ENCODE measurements at regions not wholly inside any gene's neighbourhood (a gene's known extent, or its start where the extent isn't known, plus 50 kb on each side); places are given as distances from the start of the nearest gene placed in this dataset.
"Not testable (repeated sequence)": the region's sequence is repeated elsewhere in the genome, so short reads cannot be mapped to it uniquely, and the experiment has no call there.

DNA sequence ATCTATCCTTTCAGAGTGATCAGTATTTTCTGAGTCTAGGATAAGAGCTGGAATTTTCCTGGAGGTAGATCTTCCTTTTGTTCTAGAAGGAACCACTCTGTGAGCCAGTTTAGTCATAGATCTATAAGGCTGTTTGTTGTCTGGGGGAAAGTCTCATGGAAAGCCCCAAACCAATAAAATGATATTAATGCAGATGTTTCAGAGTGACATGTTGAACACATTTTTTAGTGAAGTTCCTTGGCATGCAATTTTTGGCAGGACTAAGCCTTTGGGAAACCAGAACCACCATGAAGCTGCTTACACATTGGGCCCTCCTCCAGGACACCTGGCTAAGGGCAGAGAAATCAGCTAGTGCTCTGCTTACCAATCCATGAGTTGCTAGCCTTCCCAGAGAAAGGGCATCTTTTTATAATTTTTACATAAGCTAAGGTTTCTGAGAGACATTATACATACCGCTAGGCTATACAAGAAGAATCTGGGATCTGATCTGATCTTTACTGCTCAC is 101.5 kb upstream of the PCED1B start:
- intact Hi-C loops (cut with DNase I): no loop called here
- DNase-seq: no peak

DNA sequence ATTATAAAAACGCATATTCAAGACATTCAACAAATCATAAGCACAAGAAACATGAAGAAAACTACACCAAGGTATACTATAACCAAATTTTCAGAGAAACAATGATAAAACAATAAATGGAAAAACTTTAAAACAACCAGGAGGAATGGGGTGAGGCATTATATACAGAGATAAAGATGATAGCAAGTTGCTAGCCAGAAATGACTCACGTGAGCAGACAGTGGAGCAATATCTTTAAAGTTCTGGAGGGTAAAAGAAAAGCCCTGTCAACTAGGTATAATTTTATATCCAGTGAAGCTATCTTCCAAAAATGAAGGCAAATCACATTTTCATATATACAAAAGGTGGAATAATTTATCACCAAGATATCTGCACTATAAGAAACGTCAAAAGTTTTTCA is 97.8 kb upstream of the PCED1B start:
- no peak for DNase-seq
- intact Hi-C loops (cut with DNase I): no loop called here

DNA sequence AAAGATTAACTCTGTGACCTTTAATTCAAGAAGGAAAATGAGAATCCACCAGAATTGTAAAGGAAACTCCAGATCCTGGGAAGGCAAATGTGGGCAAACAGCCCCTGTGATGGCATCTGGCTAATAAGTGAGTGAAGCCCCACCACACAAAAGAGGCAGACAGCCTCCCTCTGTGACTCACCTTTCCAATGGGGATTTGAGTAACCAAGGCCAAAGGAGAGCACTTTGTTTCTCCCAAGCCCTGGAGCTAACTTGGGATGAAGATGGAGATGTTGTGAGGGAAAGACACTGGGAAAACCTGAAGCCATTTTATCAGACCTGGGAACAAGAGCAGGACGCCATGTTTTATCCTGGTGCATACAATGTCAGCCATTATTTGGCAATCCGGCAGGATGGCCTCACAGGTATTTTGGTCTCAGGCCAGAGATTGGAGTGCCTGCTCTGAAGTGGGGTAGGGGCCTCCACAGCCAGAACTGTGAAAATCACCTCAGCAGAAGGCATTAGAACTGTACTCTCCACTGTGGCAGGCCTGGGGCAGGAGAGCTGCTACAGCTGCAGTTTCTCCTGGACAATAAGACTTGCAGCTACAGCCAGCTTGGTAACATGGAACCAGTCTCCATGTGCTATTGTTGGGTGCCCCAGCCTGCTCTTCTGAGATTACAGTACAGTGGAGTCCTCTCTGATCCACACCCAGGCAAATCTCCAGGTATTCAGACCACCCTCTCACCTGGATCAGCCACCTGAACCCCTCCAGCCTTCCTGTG is 96.6 kb upstream of the PCED1B start:
- DNase-seq: no peak
- intact Hi-C loops (cut with DNase I): no loop called here

DNA sequence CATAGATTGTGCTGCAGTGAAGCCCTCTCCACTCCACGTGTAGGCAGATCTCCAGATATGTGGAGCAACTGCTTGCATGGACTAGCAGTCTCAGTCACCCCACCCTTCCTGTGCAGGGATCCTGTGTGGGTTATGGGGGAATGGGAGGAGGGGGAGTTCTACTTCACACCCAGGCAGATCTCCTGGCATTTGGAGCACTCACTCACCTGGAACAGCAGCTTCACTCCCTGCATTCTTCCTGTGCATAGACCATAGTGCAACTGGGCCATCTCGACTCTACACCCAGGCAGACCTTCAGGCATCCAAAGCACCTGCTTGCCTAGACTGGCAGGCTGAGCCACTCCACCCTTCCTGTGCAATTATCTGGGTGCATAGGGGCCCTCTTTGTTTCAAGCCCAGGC is 96.0 kb upstream of the PCED1B start:
- DNase-seq: no peak
- intact Hi-C loops (cut with DNase I): no loop called here

DNA sequence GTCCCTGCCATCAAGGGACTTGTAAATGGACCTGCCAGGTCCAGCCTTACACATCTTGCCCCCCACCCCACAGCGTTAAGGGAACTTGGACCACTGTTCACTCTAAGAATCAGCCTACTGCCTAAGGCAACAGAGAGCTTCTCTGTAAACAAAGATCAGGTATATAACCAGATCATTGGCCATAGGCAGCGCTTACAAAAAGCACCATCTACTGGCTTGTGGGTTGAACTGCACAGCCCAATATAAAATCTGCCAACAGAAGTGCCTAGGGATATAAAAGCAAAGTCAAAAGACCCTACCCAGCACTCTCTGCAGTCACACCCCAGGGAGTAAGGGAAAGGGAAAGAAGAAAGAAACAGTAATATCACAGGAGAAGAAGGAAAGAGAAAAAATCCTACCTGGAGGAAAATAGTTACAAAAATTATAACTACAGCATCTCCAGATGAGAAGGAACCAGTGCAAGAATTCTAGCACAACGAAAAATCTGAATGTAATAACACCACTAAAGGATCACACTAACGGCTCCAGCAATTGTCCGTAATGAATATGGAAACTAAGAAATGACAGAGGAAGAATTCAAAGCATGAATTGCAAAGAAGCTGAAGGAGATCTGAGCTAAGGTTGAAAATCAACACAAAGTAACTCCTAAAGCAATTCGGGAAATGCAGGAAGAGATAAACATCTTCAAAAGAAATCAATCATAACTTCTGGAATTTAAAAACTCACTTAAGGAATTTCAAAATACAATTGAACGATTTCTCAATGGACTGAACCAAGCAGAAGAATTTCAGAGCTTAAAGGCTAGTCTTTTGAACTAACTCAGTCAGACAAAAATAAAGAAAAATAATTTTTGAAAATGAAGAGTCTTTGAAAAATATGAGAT is 95.2 kb upstream of the PCED1B start:
- intact Hi-C loops (cut with DNase I): no loop called here
- DNase-seq: peak in 1 of 10 donors; percentile 12

DNA sequence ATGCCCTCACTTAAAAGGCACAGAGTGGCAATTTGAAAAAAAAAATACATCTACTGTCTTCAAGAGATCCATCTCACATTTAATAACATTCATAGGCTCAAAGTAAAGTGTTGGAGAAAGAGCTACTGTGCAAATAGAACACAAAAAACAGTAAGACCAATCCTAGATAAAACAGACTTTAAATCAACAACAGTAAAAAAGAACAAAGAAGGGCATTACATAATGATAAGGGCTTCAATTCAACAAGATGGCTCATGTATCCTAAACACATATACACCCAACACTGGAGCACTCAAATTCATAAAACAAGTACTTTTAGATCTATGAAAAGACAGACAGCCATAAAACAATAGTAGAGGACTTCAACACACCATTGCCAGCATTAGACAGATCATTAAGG is 93.6 kb upstream of the PCED1B start:
- no peak for DNase-seq
- intact Hi-C loops (cut with DNase I): no loop called here

DNA sequence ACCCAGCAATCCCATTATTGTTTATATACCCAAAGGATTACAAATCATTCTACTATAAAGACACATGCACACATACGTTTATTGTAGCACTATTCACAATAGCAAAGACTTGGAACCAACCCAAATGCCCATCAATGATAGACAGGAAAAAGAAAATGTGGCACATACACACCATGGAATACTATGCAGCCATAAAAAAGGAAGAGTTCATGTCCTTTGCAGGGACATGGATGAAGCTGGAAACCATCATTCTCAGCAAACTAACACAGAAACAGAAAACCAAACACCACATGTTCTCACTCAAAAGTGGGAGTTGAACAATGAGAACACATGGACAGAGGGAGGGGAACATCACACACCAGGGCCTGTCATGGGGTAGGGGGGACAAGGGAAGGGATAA is 91.3 kb upstream of the PCED1B start:
- DNase-seq; intact Hi-C loops (cut with DNase I): not testable (repeated sequence)

DNA sequence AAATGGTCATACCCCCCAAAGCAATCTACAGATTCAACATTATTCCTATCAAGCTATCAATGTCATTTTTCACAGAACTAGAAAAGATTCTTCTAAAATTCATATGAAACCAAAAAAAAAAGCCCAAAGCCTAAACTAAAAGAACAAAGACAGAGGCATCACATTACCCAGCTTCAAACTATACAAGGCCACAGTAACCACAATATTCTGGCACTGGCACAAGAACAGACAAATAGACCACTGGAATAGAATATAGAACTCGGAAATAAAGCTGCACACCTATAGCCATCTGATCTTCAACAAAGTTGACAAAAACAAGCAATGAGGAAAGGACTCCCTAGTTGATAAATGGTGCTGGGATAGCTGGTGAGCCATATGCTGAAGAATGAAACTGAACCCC is 89.2 kb upstream of the PCED1B start:
- intact Hi-C loops (cut with DNase I): no loop called here
- DNase-seq: no peak

DNA sequence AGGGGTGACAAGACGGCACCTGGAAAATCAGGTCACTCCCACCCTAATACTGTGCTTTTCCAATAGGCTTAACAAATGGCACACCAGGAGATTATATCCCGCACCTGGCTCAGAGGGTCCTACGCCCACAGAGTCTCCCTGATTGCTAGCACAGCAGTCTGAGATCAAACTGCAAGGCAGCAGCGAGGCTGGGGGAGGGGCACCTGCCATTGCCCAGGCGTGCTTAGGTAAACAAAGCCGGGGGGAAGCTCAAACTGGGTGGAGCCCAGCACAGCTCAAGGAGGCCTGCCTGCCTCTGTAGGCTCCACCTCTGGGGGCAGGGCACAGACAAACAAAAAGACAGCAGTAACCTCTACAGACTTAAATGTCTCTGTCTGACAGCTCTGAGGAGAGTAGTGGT is 87.4 kb upstream of the PCED1B start:
- DNase-seq; intact Hi-C loops (cut with DNase I): not testable (repeated sequence)

DNA sequence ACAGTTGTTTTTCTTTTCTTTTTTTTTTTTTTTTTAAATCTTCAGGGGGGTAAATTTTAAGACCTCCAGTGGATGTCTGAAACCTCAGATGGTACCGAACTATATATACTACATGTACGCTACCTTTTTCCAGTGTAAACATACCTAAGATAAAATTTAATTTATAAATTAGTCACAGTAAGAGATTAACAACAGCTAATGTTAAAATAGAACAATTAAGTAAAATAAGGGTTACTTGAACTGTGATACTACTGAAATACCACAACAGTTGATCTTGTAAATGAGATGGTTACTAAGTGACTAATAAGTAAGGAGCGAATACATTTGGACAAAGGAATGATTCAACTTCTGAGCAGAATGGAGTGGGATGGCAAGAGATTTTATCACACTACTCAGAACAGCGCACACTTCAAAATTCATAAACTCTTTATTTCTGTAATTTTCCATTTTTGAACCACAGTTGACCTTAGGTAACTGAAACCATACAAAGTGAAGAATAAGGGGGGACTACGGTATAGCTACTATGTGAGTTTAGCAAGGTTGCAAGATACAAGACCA is 80.5 kb upstream of the PCED1B start:
- no peak for DNase-seq
- intact Hi-C loops (cut with DNase I): no loop called here

DNA sequence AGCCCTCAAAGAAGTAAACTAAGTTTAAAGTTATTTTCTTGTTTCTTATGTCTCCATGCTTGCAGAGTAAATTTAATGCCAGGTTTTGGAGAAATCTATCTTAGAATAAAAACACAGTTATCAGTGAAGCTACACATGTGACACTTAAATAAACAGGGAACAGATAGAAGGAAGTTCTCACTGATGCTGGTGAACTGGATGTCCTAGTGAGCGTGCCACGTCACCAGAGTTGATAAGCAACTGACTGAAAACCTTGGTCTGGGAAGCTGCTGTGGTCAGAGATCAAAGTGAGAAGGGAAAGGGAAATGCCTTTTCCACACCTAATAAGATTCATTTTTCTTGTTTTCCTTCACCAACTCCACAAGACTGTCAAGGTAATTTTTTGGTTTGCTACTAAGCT is 74.8 kb upstream of the PCED1B start:
- intact Hi-C loops (cut with DNase I): no loop called here
- DNase-seq: no peak

DNA sequence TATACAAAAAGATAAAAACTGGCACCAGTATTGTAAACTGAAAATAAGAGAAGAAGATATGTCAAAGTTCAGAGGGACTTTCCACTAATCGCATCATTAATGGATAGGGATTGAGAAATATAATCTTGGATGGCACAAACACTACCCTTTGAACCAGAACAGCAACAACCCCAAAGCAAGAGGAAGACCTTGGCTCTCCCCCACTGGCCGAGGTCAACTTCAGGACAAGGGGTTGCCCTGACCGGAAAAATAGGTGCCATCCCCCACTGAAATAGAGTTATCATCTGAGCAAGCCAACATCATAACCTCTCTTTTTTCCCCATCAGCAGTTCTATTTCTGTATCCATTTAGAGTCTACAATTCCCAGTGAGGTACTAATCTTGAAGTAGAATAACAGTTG is 72.4 kb upstream of the PCED1B start:
- intact Hi-C loops (cut with DNase I): no loop called here
- DNase-seq: no peak

DNA sequence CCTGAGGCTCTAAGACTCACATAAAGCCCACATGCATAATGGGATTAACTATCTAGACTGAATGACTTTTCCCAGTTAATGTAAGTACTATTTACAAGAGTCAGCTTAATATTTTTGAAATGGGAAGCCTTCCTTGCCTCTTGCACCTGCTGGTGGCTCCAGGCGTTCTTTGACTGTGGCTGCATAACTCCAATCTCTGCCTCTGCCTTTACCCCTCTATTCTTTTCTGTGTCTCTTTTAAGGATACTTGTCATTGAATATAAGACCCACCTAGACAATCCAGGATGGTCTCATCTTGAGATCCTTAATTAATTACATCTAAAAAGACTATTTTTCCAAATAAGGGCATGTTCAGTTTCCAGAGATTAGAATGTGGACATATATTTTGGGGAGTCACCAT is 66.9 kb upstream of the PCED1B start:
- intact Hi-C loops (cut with DNase I): loop anchor here (10.0 kb wide), 1 partner anchor 338 kb away; no protein-coding TSS in a partner anchor

DNA sequence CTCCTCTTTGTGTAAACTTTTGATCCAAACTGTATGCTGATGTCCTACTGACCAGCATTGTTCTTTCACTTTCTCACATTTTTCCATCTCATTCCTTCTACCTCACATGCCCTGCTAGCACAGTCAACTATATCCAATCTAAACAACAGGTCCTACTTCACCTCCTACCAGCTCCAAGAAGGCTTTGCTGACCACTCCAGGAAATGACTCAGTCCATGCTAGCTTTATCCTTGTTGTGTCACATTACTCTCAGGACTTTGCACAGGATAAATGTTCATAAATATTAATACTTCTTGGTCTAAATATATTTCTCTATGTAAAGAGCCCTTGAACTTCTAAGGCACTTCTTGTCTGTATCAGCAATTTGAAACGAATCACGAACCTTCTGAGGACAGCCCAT is 64.9 kb upstream of the PCED1B start:
- no peak for DNase-seq
- intact Hi-C loops (cut with DNase I): loop anchor here (10.0 kb wide), 1 partner anchor 340 kb away; no protein-coding TSS in a partner anchor

More for the DNA sequence above, 66.9 kb upstream of the PCED1B start:
- DNase-seq: no peak

DNA sequence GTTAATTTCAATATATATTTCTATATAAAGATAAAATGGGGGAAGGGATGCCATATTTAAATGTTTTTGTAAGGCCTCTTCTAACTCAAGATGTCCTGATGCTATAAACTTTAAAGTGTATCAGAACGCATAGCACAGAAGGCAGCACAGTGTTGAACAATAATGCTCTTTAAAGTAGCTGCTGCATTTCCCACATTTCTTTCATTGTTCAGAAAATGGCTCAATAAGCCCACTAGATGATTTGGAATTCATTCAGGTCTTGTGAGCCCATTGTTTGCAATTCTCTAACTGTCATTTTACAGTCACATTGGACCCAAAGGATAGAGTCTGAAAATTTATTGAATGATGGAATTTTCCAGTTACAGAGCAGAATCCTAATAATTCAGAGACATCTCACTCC is 64.0 kb upstream of the PCED1B start:
- intact Hi-C loops (cut with DNase I): loop anchor here (10.0 kb wide), 1 partner anchor 341 kb away; no protein-coding TSS in a partner anchor
- DNase-seq: no peak

DNA sequence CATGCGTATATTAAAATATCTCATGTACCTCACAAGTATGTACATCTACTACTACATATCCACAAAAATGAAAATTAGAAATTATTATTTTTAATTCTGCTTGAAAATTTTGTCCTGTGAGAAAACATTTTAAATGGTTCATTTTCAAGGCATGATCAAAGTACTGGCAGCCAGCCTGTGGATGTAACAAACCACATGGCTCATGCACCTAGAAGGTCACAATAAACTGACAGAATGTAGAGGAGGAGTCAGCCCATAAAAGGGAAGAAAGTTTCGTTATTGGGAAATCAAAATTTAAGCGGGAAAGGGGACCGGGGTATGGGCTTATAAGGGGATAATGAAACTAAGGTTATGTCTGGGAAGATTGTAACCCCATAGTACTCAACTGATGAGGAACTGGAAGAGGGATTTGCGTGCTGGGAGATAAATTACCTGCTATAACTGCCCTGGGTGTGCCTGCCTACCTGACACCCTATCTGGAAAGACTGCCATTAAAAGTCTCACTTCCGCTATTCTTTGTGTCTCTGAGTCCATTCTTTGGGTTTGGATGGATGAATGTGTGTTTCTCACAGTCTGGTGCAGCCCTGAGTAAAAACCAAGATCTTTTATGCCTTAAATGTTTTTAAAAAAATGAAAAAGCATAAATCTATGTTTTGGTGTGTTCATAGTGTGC is 62.2 kb upstream of the PCED1B start:
- intact Hi-C loops (cut with DNase I): loop anchor here (10.0 kb wide), 1 partner anchor 342 kb away; no protein-coding TSS in a partner anchor
- DNase-seq: no peak

DNA sequence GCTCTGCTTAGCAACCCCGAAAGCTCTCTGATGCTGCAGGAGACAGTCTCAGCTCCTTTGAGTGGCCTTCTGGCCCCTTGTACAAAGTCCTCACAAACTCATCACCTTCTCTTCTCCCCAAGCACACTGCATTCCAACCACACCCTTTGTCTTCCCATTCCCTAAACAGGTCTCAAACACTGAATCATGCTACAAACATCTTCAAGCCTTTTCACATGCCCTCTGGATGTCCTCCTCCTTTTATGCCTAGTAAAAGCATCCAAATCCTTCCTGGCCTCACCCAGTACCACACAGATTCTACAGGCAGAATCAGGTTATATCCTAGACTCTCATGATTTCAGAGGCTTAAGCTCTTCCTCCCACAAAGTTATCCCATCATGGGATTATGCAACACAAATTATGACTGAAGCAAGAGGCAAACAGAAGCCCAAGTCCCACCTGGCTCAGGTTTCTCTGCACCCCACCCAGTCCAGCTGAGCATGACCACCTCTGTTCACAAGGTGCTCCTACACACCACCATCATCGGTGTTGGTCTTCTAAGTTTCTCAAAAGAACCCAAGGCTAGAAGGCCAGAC is 61.4 kb upstream of the PCED1B start:
- DNase-seq: no peak
- intact Hi-C loops (cut with DNase I): loop anchor here (10.0 kb wide), 1 partner anchor 343 kb away; no protein-coding TSS in a partner anchor

DNA sequence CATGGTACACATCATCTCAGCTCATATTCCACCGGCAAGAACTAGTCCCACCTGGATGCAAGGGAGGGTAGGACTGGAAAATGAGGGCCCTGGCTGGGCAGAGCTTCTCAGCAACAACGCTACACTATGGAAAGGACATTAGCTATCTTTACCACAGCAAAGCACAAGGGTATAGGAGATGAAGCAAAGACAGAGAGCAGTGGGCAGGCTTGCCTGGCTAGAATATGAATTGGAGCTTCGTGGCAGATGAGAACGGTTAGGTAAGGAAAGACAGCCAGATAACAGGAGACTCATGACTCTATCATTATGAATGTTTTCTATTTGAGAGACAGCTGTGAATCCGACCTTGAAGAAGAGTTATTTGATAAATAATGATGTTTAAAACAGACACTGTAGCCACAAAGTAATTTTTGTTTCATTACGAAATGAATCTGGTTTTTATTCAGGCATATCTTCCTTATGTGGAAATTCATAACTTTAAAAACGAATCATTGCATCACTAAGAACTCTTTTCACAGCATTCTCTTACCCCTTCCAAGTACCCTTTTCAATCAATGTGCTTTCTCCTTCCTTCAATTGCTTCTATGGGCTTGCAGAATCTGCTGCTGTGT is 59.1 kb upstream of the PCED1B start:
- intact Hi-C loops (cut with DNase I): loop anchor here (5.0 kb wide), 1 partner anchor 678 kb away; no protein-coding TSS in a partner anchor
- no peak for DNase-seq

DNA sequence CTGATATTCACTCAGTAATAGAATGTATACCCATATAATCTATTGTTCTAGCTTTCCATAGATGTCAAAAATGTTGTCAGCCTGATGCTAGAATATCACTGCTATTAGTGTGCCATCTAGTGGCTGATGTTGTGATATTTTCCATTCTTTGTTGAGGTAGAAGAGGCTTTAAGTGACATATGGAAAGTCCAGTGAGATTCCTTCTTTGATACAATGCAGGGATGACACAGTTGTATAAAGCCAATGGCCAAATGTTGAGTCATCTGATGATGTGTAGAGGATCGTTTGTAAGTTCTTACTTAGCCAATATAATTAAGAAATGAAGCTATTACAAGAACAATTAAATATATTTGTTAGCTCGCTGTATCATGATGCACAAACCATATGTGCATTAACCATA is 58.1 kb upstream of the PCED1B start:
- no peak for DNase-seq
- intact Hi-C loops (cut with DNase I): loop anchor here (5.0 kb wide), 1 partner anchor 679 kb away; no protein-coding TSS in a partner anchor

Measured in posterior cingulate gyrus (tissue), 11 donors.